ENCODE measurements at regions not wholly inside any gene's neighbourhood (a gene's known extent, or its start where the extent isn't known, plus 50 kb on each side); places are given as distances from the start of the nearest gene placed in this dataset.

GRCh38 chr12:129959889-129960288 lies 56.1 kb upstream of the TMEM132D start:
- Histone ChIP-seq H3K36me3 (no peaks in the 10 kb centered on the region), H3K4me1 (no peaks in the 10 kb centered on the region), H3K9me3 (no peaks in the 10 kb centered on the region), H3K27me3 (no peaks in the 10 kb centered on the region), H3K4me3 (no peak overlapping the region), H3K27ac (no peak overlapping the region)
- ATAC-seq (no peak), FAIRE-seq (no peak), DNase-seq (no peak)
- TF ChIP-seq CTCF (IDR thresholded peaks at IDR 0.05), result no peak
- 43 to 48% methylated on average over 3 of the region's 3 CpGs for WGBS, 2 donors
- intact Hi-C loops (cut with DNase I), result no loop called here

GRCh38 chr12:129961091-129961490 lies 57.3 kb upstream of the TMEM132D start:
- 51% methylated on average over 4 of the region's 4 CpGs for WGBS, 2 donors
- ATAC-seq, result no peak
- Histone ChIP-seq H3K4me1 (no peaks in the 10 kb centered on the region), H3K36me3 (no peaks in the 10 kb centered on the region), H3K4me3 (no peak overlapping the region), H3K9me3 (no peaks in the 10 kb centered on the region), H3K27me3 (no peaks in the 10 kb centered on the region), H3K27ac (no peak overlapping the region)
- no peak for FAIRE-seq
- intact Hi-C loops (cut with DNase I), result no loop called here
- DNase-seq, result no peak
- TF ChIP-seq CTCF (IDR thresholded peaks at IDR 0.05), result no peak

GRCh38 chr12:129961856-129962255 lies 58.0 kb upstream of the TMEM132D start:
- ATAC-seq (no peak), DNase-seq (no peak), FAIRE-seq (no peak)
- no peak for TF ChIP-seq CTCF (IDR thresholded peaks at IDR 0.05)
- H3K27ac ChIP-seq, result no peak overlapping the region
- no peaks in the 10 kb centered on the region for H3K36me3 ChIP-seq
- no peaks in the 10 kb centered on the region for H3K27me3 ChIP-seq
- WGBS, 2 donors, result 81 to 83% methylated on average over 1 of the region's 1 CpG
- intact Hi-C loops (cut with DNase I), result no loop called here
- H3K9me3 ChIP-seq, result no peaks in the 10 kb centered on the region
- no peaks in the 10 kb centered on the region for H3K4me1 ChIP-seq
- no peak overlapping the region for H3K4me3 ChIP-seq

GRCh38 chr12:129964300-129964699 lies 60.5 kb upstream of the TMEM132D start:
- TF ChIP-seq CTCF (IDR thresholded peaks at IDR 0.05), result no peak
- H3K4me1 ChIP-seq, result no peaks in the 10 kb centered on the region
- H3K27ac ChIP-seq, result no peak overlapping the region
- 67 to 75% methylated on average over 7 of the region's 7 CpGs for WGBS, 2 donors
- H3K4me3 ChIP-seq, result no peak overlapping the region
- no peaks in the 10 kb centered on the region for H3K9me3 ChIP-seq
- DNase-seq (no peak), ATAC-seq (no peak), FAIRE-seq (no peak)
- H3K36me3 ChIP-seq, result no peaks in the 10 kb centered on the region
- H3K27me3 ChIP-seq, result no peaks in the 10 kb centered on the region
- intact Hi-C loops (cut with DNase I), result no loop called here

GRCh38 chr12:129964826-129965457 lies 61.1 kb upstream of the TMEM132D start:
- DNase-seq (peak in 4 of 6 donors; percentile 16 to 50 (median 30)), ATAC-seq (peak; percentile 82 to 96 (median 90)), FAIRE-seq (no peak)
- Histone ChIP-seq H3K4me1 (no peaks in the 10 kb centered on the region), H3K27me3 (no peaks in the 10 kb centered on the region), H3K36me3 (no peaks in the 10 kb centered on the region), H3K9me3 (no peaks in the 10 kb centered on the region), H3K4me3 (no peak overlapping the region), H3K27ac (no peak overlapping the region)
- 8 to 11% methylated on average over 5 of the region's 5 CpGs for WGBS, 2 donors
- intact Hi-C loops (cut with DNase I), result no loop called here
- TF ChIP-seq CTCF (IDR thresholded peaks at IDR 0.05), result no peak
